HEK293 (cell line): ENCODE measurements at regions not wholly inside any gene's neighbourhood (a gene's known extent, or its start where the extent isn't known, plus 50 kb on each side); places are given as distances from the start of the nearest gene placed in this dataset.

ENCODE experiments used
- CTCF ChIA-PET: fragments of 350-600 bp; formaldehyde crosslinking; extraction: SDS; loops from one replicate; lab custom pipeline; 2021; ENCODE audit warnings: antibody characterized with exemption; lab: Yijun Ruan, JAX
- POLR2A ChIA-PET: fragments of 300-600 bp; formaldehyde crosslinking; extraction: SDS; loops from one replicate; lab custom pipeline; 2020; ENCODE audit warnings: antibody characterized with exemption, inconsistent platforms; lab: Yijun Ruan, JAX
- H3K27ac ChIP-seq: fragments of 200-500 bp; sonication (Bioruptor generic); 2 replicates; pipeline ENCODE4 v1.5.1; 2014; ENCODE audit warnings: low read depth, low read length, control low read depth, inconsistent platforms; ENCODE audit errors: extremely low read depth
- H3K36me3 ChIP-seq, 2 experiments: fragments of 200-500 bp in 1 of 2; sonication (Bioruptor generic) in 1 of 2; 1 replicate in 1 of 2; 2 replicates in 1 of 2; pipeline ENCODE4 v1.5.1; 2014 to 2017; ENCODE audit warnings: inconsistent platforms in 2 of 2, low read length in 2 of 2; ENCODE audit not compliant: control insufficient read depth in 2 of 2, insufficient read depth in 1 of 2
- H3K4me1 ChIP-seq: fragments of 200-500 bp; sonication (Bioruptor generic); 2 replicates; pipeline ENCODE4 v1.5.1; 2014; ENCODE audit warnings: mild to moderate bottlenecking, low read length, inconsistent platforms; ENCODE audit not compliant: control insufficient read depth, insufficient read depth
- H3K4me3 ChIP-seq: 2 replicates; pipeline ENCODE4 v1.5.1; 2011; ENCODE audit warnings: low read depth, mild to moderate bottlenecking, control low read depth, low read length, moderate library complexity
- H3K9me3 ChIP-seq: fragments of 200-500 bp; sonication (Bioruptor generic); 2 replicates; pipeline ENCODE4 v1.5.1; 2014; ENCODE audit warnings: low read depth, low read length, inconsistent platforms; ENCODE audit not compliant: control insufficient read depth, insufficient read depth
- BCL11A ChIP-seq: fragments of 450-650 bp; formaldehyde crosslinking; IDR thresholded peaks from 2 replicates; pipeline ENCODE4 v1.5.1; 2016; ENCODE audit warnings: low read depth, missing biosample characterization, missing genetic modification characterization
- GFI1B ChIP-seq: fragments of 450-650 bp; formaldehyde crosslinking; IDR thresholded peaks from 2 replicates; pipeline ENCODE4 v1.5.1; 2016; ENCODE audit warnings: missing biosample characterization, missing genetic modification characterization
- KLF10 ChIP-seq: fragments of 450-650 bp; IDR thresholded peaks from 2 replicates; pipeline ENCODE4 v1.5.1; 2018; ENCODE audit warnings: missing biosample characterization, mild to moderate bottlenecking, missing genetic modification characterization
- KLF7 ChIP-seq: fragments of 450-650 bp; formaldehyde crosslinking; IDR thresholded peaks from 2 replicates; pipeline ENCODE4 v1.5.1; 2016; ENCODE audit warnings: missing biosample characterization, missing genetic modification characterization, borderline replicate concordance
- PBX3 ChIP-seq: sonication (generic); formaldehyde crosslinking; IDR thresholded peaks from 2 replicates; pipeline ENCODE4 v1.8.1; 2022; ENCODE audit warnings: mild to moderate bottlenecking, moderate library complexity, missing genetic modification reagents
- ZBTB10 ChIP-seq: fragments of 450-650 bp; formaldehyde crosslinking; IDR thresholded peaks from 2 replicates; pipeline ENCODE4 v1.5.1; 2016; ENCODE audit warnings: missing biosample characterization, missing genetic modification characterization
- ZBTB6 ChIP-seq: fragments of 450-650 bp; formaldehyde crosslinking; IDR thresholded peaks from 2 replicates; pipeline ENCODE4 v1.5.1; 2017; ENCODE audit warnings: missing biosample characterization, missing genetic modification characterization
- ZNF280D ChIP-seq: fragments of 450-650 bp; formaldehyde crosslinking; IDR thresholded peaks from 2 replicates; pipeline ENCODE4 v1.5.1; 2016; ENCODE audit warnings: missing biosample characterization, missing genetic modification characterization
- ZNF311 ChIP-seq: fragments of 450-650 bp; formaldehyde crosslinking; IDR thresholded peaks from 2 replicates; pipeline ENCODE4 v1.5.1; 2017; ENCODE audit warnings: missing biosample characterization, missing genetic modification characterization, borderline replicate concordance
- ZNF530 ChIP-seq: fragments of 450-650 bp; formaldehyde crosslinking; IDR thresholded peaks from 2 replicates; pipeline ENCODE4 v1.5.1; 2016; ENCODE audit warnings: low read depth, missing biosample characterization, missing genetic modification characterization
- ZNF585B ChIP-seq: fragments of 450-650 bp; formaldehyde crosslinking; IDR thresholded peaks from 2 replicates; pipeline ENCODE4 v1.5.1; 2016; ENCODE audit warnings: missing biosample characterization, missing genetic modification characterization
- ZNF747 ChIP-seq: fragments of 450-650 bp; formaldehyde crosslinking; IDR thresholded peaks from 2 replicates; pipeline ENCODE4 v1.5.1; 2016; ENCODE audit warnings: missing biosample characterization, missing genetic modification characterization
- ZNF76 ChIP-seq: fragments of 450-650 bp; formaldehyde crosslinking; IDR thresholded peaks from 2 replicates; pipeline ENCODE4; 2016; ENCODE audit warnings: low read depth, missing biosample characterization, missing genetic modification characterization, borderline replicate concordance
- ZNF785 ChIP-seq: fragments of 450-650 bp; formaldehyde crosslinking; IDR thresholded peaks from 2 replicates; pipeline ENCODE4 v1.5.1; 2016; ENCODE audit warnings: missing biosample characterization, missing genetic modification characterization

- no peak for TF ChIP-seq KLF10 (tag by site-specific recombination)
- TF ChIP-seq BCL11A = no peak
- no peak for TF ChIP-seq ZNF585B (tag by site-specific recombination)
- TF ChIP-seq KLF7 (tag by site-specific recombination) = no peak
- H3K4me1 ChIP-seq = no peaks in the 10 kb centered on the region
- no peaks in the 10 kb centered on the region for H3K9me3 ChIP-seq
- ChIA-PET POLR2A (no interaction called here), CTCF (no interaction called here)
- no peak overlapping the region for H3K27ac ChIP-seq
- no peak overlapping the region for H3K4me3 ChIP-seq
- no peaks in the 10 kb centered on the region for H3K36me3 ChIP-seq
These were observed 959.2 kb downstream of the ADGRL3 start for GRCh38 chr4:62159306-62159705.

GRCh38 chr4:62156205-62156604 is 956.1 kb downstream of the ADGRL3 start:
- no peak overlapping the region for H3K4me3 ChIP-seq
- no peaks in the 10 kb centered on the region for H3K9me3 ChIP-seq
- H3K27ac ChIP-seq = no peak overlapping the region
- TF ChIP-seq GFI1B (tag by site-specific recombination) = no peak
- no peak for TF ChIP-seq ZNF747 (tag by site-specific recombination)
- no peak for TF ChIP-seq ZNF530 (tag by site-specific recombination)
- TF ChIP-seq ZNF280D (tag by site-specific recombination) = no peak
- no peak for TF ChIP-seq PBX3 (CRISPR knock-in tag)
- TF ChIP-seq ZNF785 (tag by site-specific recombination) = no peak
- no peak for TF ChIP-seq ZNF311 (tag by site-specific recombination)
- no peak for TF ChIP-seq ZNF76 (tag by site-specific recombination)
- TF ChIP-seq ZBTB10 (tag by site-specific recombination) = no peak
- TF ChIP-seq, all 188 proteins: peak for 0
- H3K36me3 ChIP-seq = no peaks in the 10 kb centered on the region
- H3K4me1 ChIP-seq = no peaks in the 10 kb centered on the region
- CTCF ChIA-PET = interaction anchor here (1.1 kb wide), 1 partner anchor 10 kb away, joined by 4 read pairs; no protein-coding TSS in a partner anchor
- POLR2A ChIA-PET = no interaction called here

- Histone ChIP-seq H3K4me3 (no peak overlapping the region), H3K4me1 (no peaks in the 10 kb centered on the region)
- POLR2A ChIA-PET = no interaction called here
These were observed 945.1 kb downstream of the ADGRL3 start for GRCh38 chr4:62145276-62145675.

More at GRCh38 chr4:62145276-62145675, 945.1 kb downstream of the ADGRL3 start:
- H3K27ac ChIP-seq = no peak overlapping the region
- no peaks in the 10 kb centered on the region for H3K36me3 ChIP-seq
- H3K9me3 ChIP-seq = no peaks in the 10 kb centered on the region
- CTCF ChIA-PET = no interaction called here
- TF ChIP-seq ZBTB6 (tag by site-specific recombination) (no peak), ZNF585B (tag by site-specific recombination) (peak; percentile 23; the same call in 1 of the 2 replicates)
